AML-193 (cell line): ENCODE measurements at regions not wholly inside any gene's neighbourhood (a gene's known extent, or its start where the extent isn't known, plus 50 kb on each side); places are given as distances from the start of the nearest gene placed in this dataset.
"Not testable (repeated sequence)": the region's sequence is repeated elsewhere in the genome, so short reads cannot be mapped to it uniquely, and the experiment has no call there.

Source experiments
- DNase-seq, 2 experiments: peaks; one replicate each; lab custom pipeline; 2025; lab: John Stamatoyannopoulos, UW

- no peak for DNase-seq
These were observed 172.3 kb downstream of the LNPK start for GRCh38 chr2:175829741-175830140.

- DNase-seq: no peak
These were observed 174.2 kb downstream of the LNPK start for GRCh38 chr2:175827856-175828255.

- no peak for DNase-seq
These were observed 177.8 kb downstream of the LNPK start for GRCh38 chr2:175824243-175824642.

DNA sequence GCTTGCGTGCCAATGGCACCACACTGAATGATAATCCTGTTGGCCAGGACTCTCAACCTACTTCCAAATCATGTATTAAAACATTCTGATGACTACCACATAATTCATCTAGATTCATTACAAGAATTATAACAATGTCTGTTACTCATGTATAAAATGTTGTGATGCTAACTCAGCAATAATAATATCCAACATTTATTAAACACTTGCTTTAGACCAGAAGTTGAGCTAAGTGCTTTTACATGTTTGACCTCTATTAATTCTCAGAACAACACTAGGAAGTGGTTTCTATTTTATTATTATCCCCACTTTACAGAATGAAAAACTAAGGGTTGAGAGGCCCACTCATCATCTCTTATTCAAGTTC lies 178.4 kb downstream of the LNPK start:
- DNase-seq: no peak

GRCh38 chr2:175823002-175823706 lies 178.9 kb downstream of the LNPK start:
- DNase-seq: no peak

GRCh38 chr2:175817221-175817620 lies 184.8 kb downstream of the LNPK start:
- no peak for DNase-seq

GRCh38 chr2:175815537-175815936 lies 186.5 kb downstream of the LNPK start:
- no peak for DNase-seq

DNA sequence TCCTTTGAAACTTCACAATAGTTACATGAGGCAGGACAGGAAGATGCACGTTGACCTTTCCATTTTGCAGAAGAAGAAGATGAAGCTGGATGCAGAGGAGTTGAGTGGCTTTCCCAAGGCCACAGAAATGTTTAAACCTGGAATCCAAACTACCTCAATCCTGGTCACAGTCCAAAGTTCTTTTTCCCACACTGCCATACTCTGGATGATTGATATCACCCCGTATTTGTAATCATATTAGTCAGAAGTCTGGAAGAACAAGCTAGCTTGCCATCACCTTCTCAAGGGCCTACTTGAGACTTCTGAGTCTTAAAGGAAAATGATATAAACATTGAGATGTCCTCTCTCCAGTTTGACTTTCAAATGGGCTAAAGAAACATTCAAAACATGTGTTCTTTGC lies 190.1 kb downstream of the LNPK start:
- no peak for DNase-seq

DNA sequence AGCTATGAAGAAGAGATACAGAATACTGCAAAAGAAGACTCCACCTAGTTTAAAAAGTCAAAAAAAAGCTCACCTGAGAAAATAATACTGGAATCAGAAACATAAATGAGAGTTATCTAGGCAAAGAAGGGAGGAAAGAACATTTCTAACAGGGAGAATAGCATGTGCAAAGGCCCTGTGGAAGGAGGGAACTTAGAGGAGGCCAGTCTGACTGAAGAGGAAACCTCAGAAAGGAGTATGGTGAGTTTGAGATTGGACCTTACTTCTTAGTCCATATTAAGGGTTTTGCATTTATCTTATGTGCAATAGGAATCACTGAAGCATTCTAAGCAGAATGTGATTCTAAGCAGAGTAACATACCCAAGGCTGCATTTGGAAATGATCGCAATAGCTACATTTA lies 193.2 kb downstream of the LNPK start:
- DNase-seq: no peak

GRCh38 chr2:175808078-175808477 lies 194.0 kb downstream of the LNPK start:
- DNase-seq: no peak

DNA sequence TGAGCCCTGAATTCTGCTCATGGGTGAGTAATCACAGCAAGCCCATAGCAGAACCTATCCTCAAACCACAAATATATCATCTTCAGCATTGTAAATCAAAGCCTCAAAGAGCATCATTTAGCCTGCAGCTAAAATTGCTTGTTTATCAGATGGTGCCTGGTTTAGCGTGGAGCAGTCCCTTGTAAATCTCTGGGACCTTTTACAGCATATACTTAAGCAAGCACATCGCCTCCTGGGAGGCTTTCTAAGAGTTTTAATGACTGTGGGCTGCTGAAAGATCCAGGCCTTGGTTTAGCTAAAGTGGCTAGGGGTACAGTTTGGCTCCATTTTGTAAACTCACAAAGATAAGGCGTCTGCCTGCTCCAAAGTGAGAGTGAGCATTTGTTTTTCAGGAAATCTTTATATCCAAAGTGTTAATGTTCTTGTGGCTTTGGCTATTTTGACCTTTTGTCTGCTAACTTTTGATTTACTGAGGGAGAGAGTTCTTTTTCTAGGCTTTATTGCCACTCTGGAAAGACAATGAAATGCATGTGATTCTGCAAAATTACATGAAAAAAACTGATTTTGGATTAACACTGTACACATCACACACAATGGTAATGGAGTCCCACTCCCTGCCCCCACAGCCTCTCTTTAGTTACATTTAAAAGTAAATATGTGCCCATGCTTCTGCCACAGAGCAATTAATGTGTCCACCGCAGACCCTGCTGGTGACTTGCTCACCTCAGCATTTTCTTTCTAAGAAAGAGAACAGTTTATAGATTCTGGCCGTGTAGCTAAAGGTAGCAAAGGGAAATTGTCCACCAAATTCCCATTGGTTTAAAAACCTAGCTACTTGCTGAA lies 194.8 kb downstream of the LNPK start:
- DNase-seq: no peak

GRCh38 chr2:175806570-175806969 lies 195.5 kb downstream of the LNPK start:
- DNase-seq: no peak

GRCh38 chr2:175806125-175806490 lies 196.0 kb downstream of the LNPK start:
- no peak for DNase-seq

- no peak for DNase-seq
These were observed 196.5 kb downstream of the LNPK start for GRCh38 chr2:175805442-175806124.

- DNase-seq: no peak
These were observed 197.9 kb downstream of the LNPK start for GRCh38 chr2:175804122-175804521.

DNA sequence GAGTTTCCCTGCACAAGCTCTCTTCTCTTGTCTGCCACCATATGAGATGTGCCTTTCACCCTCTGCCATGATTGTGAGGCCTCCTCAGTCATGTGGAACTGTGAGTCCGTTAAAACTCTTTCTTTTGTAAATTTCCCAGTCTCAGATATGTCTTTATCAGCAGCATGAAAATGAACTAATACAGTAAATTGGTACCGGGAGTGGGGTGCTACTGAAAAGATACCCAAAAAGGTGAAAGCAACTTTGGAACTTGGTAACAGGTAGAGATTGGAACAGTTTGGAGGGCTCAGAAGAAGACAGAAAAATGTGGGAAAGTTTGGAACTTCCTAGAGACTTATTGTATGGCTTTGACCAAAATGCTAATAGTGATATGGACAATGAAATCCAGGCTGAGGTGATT lies 205.6 kb downstream of the LNPK start:
- DNase-seq: not testable (repeated sequence)

GRCh38 chr2:175793648-175794047 lies 208.4 kb downstream of the LNPK start:
- DNase-seq: no peak

- no peak for DNase-seq
These were observed 209.2 kb downstream of the LNPK start for GRCh38 chr2:175792881-175793280.

- DNase-seq: no peak
These were observed 209.9 kb downstream of the LNPK start for GRCh38 chr2:175792199-175792598.

GRCh38 chr2:175786471-175787124 lies 215.5 kb downstream of the LNPK start:
- DNase-seq: no peak

GRCh38 chr2:175777337-175777736 lies 224.7 kb downstream of the LNPK start:
- not testable (repeated sequence) for DNase-seq

- DNase-seq: no peak
These were observed 232.9 kb downstream of the LNPK start for GRCh38 chr2:175769200-175769599.
